Muscle of leg (tissue), 3 donors: ENCODE measurements at regions not wholly inside any gene's neighbourhood (a gene's known extent, or its start where the extent isn't known, plus 50 kb on each side); places are given as distances from the start of the nearest gene placed in this dataset.
"Not testable (repeated sequence)": the region's sequence is repeated elsewhere in the genome, so short reads cannot be mapped to it uniquely, and the experiment has no call there.

ENCODE experiments used
- DNase-seq: peaks from one replicate; pipeline ENCODE4 v3.0.0; 2013
- H3K27ac ChIP-seq: one replicate; pipeline ENCODE4 v1.5.1; 2013; ENCODE audit warnings: mild to moderate bottlenecking, low read length, control low read depth
- H3K27me3 ChIP-seq: one replicate; pipeline ENCODE4 v1.6.1; 2013; ENCODE audit warnings: low read length; ENCODE audit not compliant: control insufficient read depth, insufficient read depth
- H3K36me3 ChIP-seq: one replicate; pipeline ENCODE4 v1.6.1; 2013; ENCODE audit warnings: low read length; ENCODE audit not compliant: control insufficient read depth, insufficient read depth
- H3K4me1 ChIP-seq: one replicate; pipeline ENCODE4 v1.6.1; 2013; ENCODE audit warnings: low read length; ENCODE audit not compliant: control insufficient read depth, insufficient read depth
- H3K4me3 ChIP-seq: one replicate; pipeline ENCODE4 v1.5.1; 2013; ENCODE audit warnings: low read length, control low read depth
- H3K9me3 ChIP-seq: replicated peaks from 2 replicates; pipeline ENCODE4 v1.6.1; 2013; ENCODE audit warnings: low read depth, low read length; ENCODE audit not compliant: control insufficient read depth
- WGBS: methylation state at CpG from one replicate; pipeline ENCODE4 v1.1.5; 2013; ENCODE audit warnings: missing lambda C conversion rate; ENCODE audit not compliant: insufficient coverage; 5-methylcytosine and 5-hydroxymethylcytosine counted together

GRCh38 chr14:106509176-106509575 lies 982.8 kb downstream of the TMEM121 start:
- no peak overlapping the region for H3K4me3 ChIP-seq
- H3K4me1 ChIP-seq, result no peaks in the 10 kb centered on the region
- H3K36me3 ChIP-seq, result no peaks in the 10 kb centered on the region
- H3K9me3 ChIP-seq, result peaks cover 52% of the 10 kb centered on the region
- no peak overlapping the region for H3K27ac ChIP-seq
- DNase-seq, result no peak
- no peaks in the 10 kb centered on the region for H3K27me3 ChIP-seq
- WGBS, result 45% methylated on average over 2 of the region's 2 CpGs

- Histone ChIP-seq H3K27me3 (no peaks in the 10 kb centered on the region), H3K27ac (no peak overlapping the region), H3K9me3 (peaks cover 51% of the 10 kb centered on the region), H3K36me3 (no peaks in the 10 kb centered on the region), H3K4me3 (no peak overlapping the region), H3K4me1 (no peaks in the 10 kb centered on the region)
- no peak for DNase-seq
- no CpG with 5 or more reads among the region's 3 CpGs for WGBS
Observed at GRCh38 chr14:106509807-106510206, 983.4 kb downstream of the TMEM121 start.

- Histone ChIP-seq H3K27ac (no peak overlapping the region), H3K36me3 (no peaks in the 10 kb centered on the region), H3K9me3 (peaks cover 54% of the 10 kb centered on the region), H3K4me1 (no peaks in the 10 kb centered on the region), H3K27me3 (no peaks in the 10 kb centered on the region), H3K4me3 (no peak overlapping the region)
- WGBS, result 64% methylated on average over 5 of the region's 9 CpGs
- no peak for DNase-seq
Observed at GRCh38 chr14:106511006-106511799, 984.8 kb downstream of the TMEM121 start.

- DNase-seq, result no peak
- H3K4me1 ChIP-seq, result no peaks in the 10 kb centered on the region
- no peaks in the 10 kb centered on the region for H3K27me3 ChIP-seq
- peaks cover 53% of the 10 kb centered on the region for H3K9me3 ChIP-seq
- H3K27ac ChIP-seq, result no peak overlapping the region
- no peak overlapping the region for H3K4me3 ChIP-seq
- no peaks in the 10 kb centered on the region for H3K36me3 ChIP-seq
- WGBS, result 57% methylated on average over 4 of the region's 9 CpGs
Observed at GRCh38 chr14:106511800-106512198, 985.4 kb downstream of the TMEM121 start.

GRCh38 chr14:106513302-106513701 lies 986.9 kb downstream of the TMEM121 start:
- DNase-seq, result no peak
- WGBS, result 50% methylated on average over 1 of the region's 3 CpGs
- Histone ChIP-seq H3K36me3 (no peaks in the 10 kb centered on the region), H3K4me1 (no peaks in the 10 kb centered on the region), H3K9me3 (peaks cover 47% of the 10 kb centered on the region), H3K27me3 (no peaks in the 10 kb centered on the region), H3K4me3 (no peak overlapping the region), H3K27ac (no peak overlapping the region)

GRCh38 chr14:106518054-106518943 lies 991.9 kb downstream of the TMEM121 start:
- WGBS, result 54% methylated on average over 9 of the region's 11 CpGs

GRCh38 chr14:106522118-106522517 lies 995.7 kb downstream of the TMEM121 start:
- H3K4me1 ChIP-seq, H3K27me3 ChIP-seq, H3K27ac ChIP-seq, DNase-seq, H3K36me3 ChIP-seq, H3K4me3 ChIP-seq: not testable (repeated sequence)
- no CpG with 5 or more reads among the region's 1 CpG for WGBS
- peaks cover 27% of the 10 kb centered on the region for H3K9me3 ChIP-seq

More at GRCh38 chr14:106518054-106518943, 991.9 kb downstream of the TMEM121 start:
- Histone ChIP-seq H3K4me3 (no peak overlapping the region), H3K27me3 (no peaks in the 10 kb centered on the region), H3K27ac (no peak overlapping the region), H3K9me3 (peaks cover 41% of the 10 kb centered on the region), H3K4me1 (no peaks in the 10 kb centered on the region), H3K36me3 (no peaks in the 10 kb centered on the region)
- DNase-seq, result no peak

GRCh38 chr14:106522990-106523389 lies 996.6 kb downstream of the TMEM121 start:
- peaks cover 26% of the 10 kb centered on the region for H3K9me3 ChIP-seq
- DNase-seq, result no peak
- no peak overlapping the region for H3K4me3 ChIP-seq
- H3K4me1 ChIP-seq, result no peaks in the 10 kb centered on the region
- no CpG with 5 or more reads among the region's 2 CpGs for WGBS
- no peaks in the 10 kb centered on the region for H3K36me3 ChIP-seq
- H3K27ac ChIP-seq, result no peak overlapping the region
- no peaks in the 10 kb centered on the region for H3K27me3 ChIP-seq

- no peak overlapping the region for H3K4me3 ChIP-seq
- H3K9me3 ChIP-seq, result peaks cover 36% of the 10 kb centered on the region
- no peak for DNase-seq
- no peaks in the 10 kb centered on the region for H3K27me3 ChIP-seq
- H3K36me3 ChIP-seq, result no peaks in the 10 kb centered on the region
- no peak overlapping the region for H3K27ac ChIP-seq
- H3K4me1 ChIP-seq, result no peaks in the 10 kb centered on the region
- no CpG with 5 or more reads among the region's 2 CpGs for WGBS
Observed at GRCh38 chr14:106528717-106529116, 1002.3 kb downstream of the TMEM121 start.

- no peak overlapping the region for H3K4me3 ChIP-seq
- 62% methylated on average over 3 of the region's 3 CpGs for WGBS
- H3K27me3 ChIP-seq, result no peaks in the 10 kb centered on the region
- H3K4me1 ChIP-seq, result no peaks in the 10 kb centered on the region
- H3K36me3 ChIP-seq, result no peaks in the 10 kb centered on the region
- DNase-seq, result no peak
- H3K9me3 ChIP-seq, result peaks cover 33% of the 10 kb centered on the region
- no peak overlapping the region for H3K27ac ChIP-seq
Observed at GRCh38 chr14:106530031-106530422, 1003.6 kb downstream of the TMEM121 start.
